LNCAP (cell line): ENCODE measurements at regions not wholly inside any gene's neighbourhood (a gene's known extent, or its start where the extent isn't known, plus 50 kb on each side); places are given as distances from the start of the nearest gene placed in this dataset.

Experiments used
- CTCF ChIP-seq: fragments of 450-650 bp; IDR thresholded peaks from 2 replicates; pipeline ENCODE4 v1.5.1; 2017; ENCODE audit warnings: mild to moderate bottlenecking

- TF ChIP-seq CTCF: no peak
Observed at GRCh38 chr20:22779878-22780277, 195.5 kb upstream of the FOXA2 start.

GRCh38 chr20:22781869-22782268 is 197.5 kb upstream of the FOXA2 start:
- TF ChIP-seq CTCF: no peak

- TF ChIP-seq CTCF: no peak
Observed at GRCh38 chr20:22789676-22790075, 205.3 kb upstream of the FOXA2 start.

GRCh38 chr20:22791396-22791795 is 207.0 kb upstream of the FOXA2 start:
- no peak for TF ChIP-seq CTCF

- no peak for TF ChIP-seq CTCF
Observed at GRCh38 chr20:22791877-22792525, 207.6 kb upstream of the FOXA2 start.

- no peak for TF ChIP-seq CTCF
Observed at GRCh38 chr20:22794200-22794599, 209.8 kb upstream of the FOXA2 start.

GRCh38 chr20:22795433-22795832 is 211.1 kb upstream of the FOXA2 start:
- TF ChIP-seq CTCF: no peak

GRCh38 chr20:22795871-22796270 is 211.5 kb upstream of the FOXA2 start:
- TF ChIP-seq CTCF: no peak
